ENCODE measurements at regions not wholly inside any gene's neighbourhood (a gene's known extent, or its start where the extent isn't known, plus 50 kb on each side); places are given as distances from the start of the nearest gene placed in this dataset.
"Not testable (repeated sequence)": the region's sequence is repeated elsewhere in the genome, so short reads cannot be mapped to it uniquely, and the experiment has no call there.

- TF ChIP-seq CTCF (IDR thresholded peaks at IDR 0.05; ENCODE audit: borderline replicate concordance, insufficient read depth, low read depth, low read length) = no peak
Measured at GRCh38 chrX:124426288-124427169, 80.2 kb downstream of the SH2D1A start.

GRCh38 chrX:124433186-124433585 lies 86.8 kb downstream of the SH2D1A start:
- no peak for TF ChIP-seq CTCF (IDR thresholded peaks at IDR 0.05; ENCODE audit: borderline replicate concordance, insufficient read depth, low read depth, low read length)

More at GRCh38 chrX:124426288-124427169, 80.2 kb downstream of the SH2D1A start:
- no peak overlapping the region for H3K4me3 ChIP-seq (ENCODE audit: low read depth, low read length)

GRCh38 chrX:124435616-124436015 lies 89.3 kb downstream of the SH2D1A start:
- no peak for TF ChIP-seq CTCF (IDR thresholded peaks at IDR 0.05; ENCODE audit: borderline replicate concordance, insufficient read depth, low read depth, low read length)
- no peak overlapping the region for H3K4me3 ChIP-seq (ENCODE audit: low read depth, low read length)

More at GRCh38 chrX:124433186-124433585, 86.8 kb downstream of the SH2D1A start:
- no peak overlapping the region for H3K4me3 ChIP-seq (ENCODE audit: low read depth, low read length)

- TF ChIP-seq CTCF (IDR thresholded peaks at IDR 0.05; ENCODE audit: borderline replicate concordance, insufficient read depth, low read depth, low read length) = no peak
- no peak overlapping the region for H3K4me3 ChIP-seq (ENCODE audit: low read depth, low read length)
Measured at GRCh38 chrX:124440695-124441094, 94.3 kb downstream of the SH2D1A start.

- H3K4me3 ChIP-seq (ENCODE audit: low read depth, low read length) = no peak overlapping the region
- no peak for TF ChIP-seq CTCF (IDR thresholded peaks at IDR 0.05; ENCODE audit: borderline replicate concordance, insufficient read depth, low read depth, low read length)
Measured at GRCh38 chrX:124441971-124442590, 95.7 kb downstream of the SH2D1A start.

- no peak overlapping the region for H3K4me3 ChIP-seq (ENCODE audit: low read depth, low read length)
- no peak for TF ChIP-seq CTCF (IDR thresholded peaks at IDR 0.05; ENCODE audit: borderline replicate concordance, insufficient read depth, low read depth, low read length)
Measured at GRCh38 chrX:124455966-124456365, 109.6 kb downstream of the SH2D1A start.

- H3K4me3 ChIP-seq (ENCODE audit: low read depth, low read length) = not testable (repeated sequence)
Measured at GRCh38 chrX:124459851-124460250, 113.5 kb downstream of the SH2D1A start.

Data from GM12875 (cell line).